ENCODE measurements at regions not wholly inside any gene's neighbourhood (a gene's known extent, or its start where the extent isn't known, plus 50 kb on each side); places are given as distances from the start of the nearest gene placed in this dataset.

DNA sequence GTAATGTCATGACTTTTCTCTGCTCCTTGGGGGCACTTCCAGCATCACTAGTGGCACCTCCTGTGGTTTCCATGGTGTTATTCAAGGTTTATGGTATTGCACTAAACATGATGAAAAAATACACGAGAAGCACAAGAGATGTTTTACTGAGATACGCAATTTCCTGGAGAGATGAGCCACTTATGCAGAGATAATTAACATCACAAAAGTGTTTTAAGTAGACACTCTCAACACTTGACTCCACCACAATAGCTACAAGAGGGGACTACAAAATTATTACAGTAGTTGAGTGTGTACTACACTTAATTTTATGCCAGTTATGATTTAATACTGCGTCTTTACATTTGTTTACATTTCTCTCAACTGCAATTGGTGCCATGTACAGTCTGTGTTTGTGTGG lies 906.7 kb downstream of the DNAJB9 start:
- TF ChIP-seq, protein P1, sequence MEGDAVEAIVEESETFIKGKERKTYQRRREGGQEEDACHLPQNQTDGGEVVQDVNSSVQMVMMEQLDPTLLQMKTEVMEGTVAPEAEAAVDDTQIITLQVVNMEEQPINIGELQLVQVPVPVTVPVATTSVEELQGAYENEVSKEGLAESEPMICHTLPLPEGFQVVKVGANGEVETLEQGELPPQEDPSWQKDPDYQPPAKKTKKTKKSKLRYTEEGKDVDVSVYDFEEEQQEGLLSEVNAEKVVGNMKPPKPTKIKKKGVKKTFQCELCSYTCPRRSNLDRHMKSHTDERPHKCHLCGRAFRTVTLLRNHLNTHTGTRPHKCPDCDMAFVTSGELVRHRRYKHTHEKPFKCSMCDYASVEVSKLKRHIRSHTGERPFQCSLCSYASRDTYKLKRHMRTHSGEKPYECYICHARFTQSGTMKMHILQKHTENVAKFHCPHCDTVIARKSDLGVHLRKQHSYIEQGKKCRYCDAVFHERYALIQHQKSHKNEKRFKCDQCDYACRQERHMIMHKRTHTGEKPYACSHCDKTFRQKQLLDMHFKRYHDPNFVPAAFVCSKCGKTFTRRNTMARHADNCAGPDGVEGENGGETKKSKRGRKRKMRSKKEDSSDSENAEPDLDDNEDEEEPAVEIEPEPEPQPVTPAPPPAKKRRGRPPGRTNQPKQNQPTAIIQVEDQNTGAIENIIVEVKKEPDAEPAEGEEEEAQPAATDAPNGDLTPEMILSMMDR (IDR thresholded peaks at IDR 0.05): no peak
- no peak for TF ChIP-seq POLR2A (IDR thresholded peaks at IDR 0.05)
- TF ChIP-seq POLR2AphosphoS5 (IDR thresholded peaks at IDR 0.05): no peak
